GM18861 (cell line): ENCODE measurements at regions not wholly inside any gene's neighbourhood (a gene's known extent, or its start where the extent isn't known, plus 50 kb on each side); places are given as distances from the start of the nearest gene placed in this dataset.
"Not testable (repeated sequence)": the region's sequence is repeated elsewhere in the genome, so short reads cannot be mapped to it uniquely, and the experiment has no call there.

Experiments used
- ATAC-seq: cut with Tn5 transposase; IDR thresholded peaks from one replicate; pipeline ENCODE4 v1.9.1; 2021; ENCODE audit not compliant: unreplicated experiment

GRCh38 chr10:36766415-36766810, 359.0 kb upstream of the ANKRD30A start:
- no peak for ATAC-seq

GRCh38 chr10:36765782-36766414, 359.5 kb upstream of the ANKRD30A start:
- ATAC-seq: no peak

- no peak for ATAC-seq
Measured at GRCh38 chr10:36764823-36765222, 360.6 kb upstream of the ANKRD30A start.

- no peak for ATAC-seq
Measured at GRCh38 chr10:36761121-36761520, 364.3 kb upstream of the ANKRD30A start.

GRCh38 chr10:36759141-36759805, 366.1 kb upstream of the ANKRD30A start:
- ATAC-seq: no peak

- no peak for ATAC-seq
Measured at GRCh38 chr10:36748128-36748871, 377.1 kb upstream of the ANKRD30A start.

GRCh38 chr10:36739884-36740445, 385.4 kb upstream of the ANKRD30A start:
- no peak for ATAC-seq

GRCh38 chr10:36738738-36739431, 386.5 kb upstream of the ANKRD30A start:
- ATAC-seq: no peak

GRCh38 chr10:36736311-36736710, 389.1 kb upstream of the ANKRD30A start:
- no peak for ATAC-seq

GRCh38 chr10:36734590-36734989, 390.8 kb upstream of the ANKRD30A start:
- not testable (repeated sequence) for ATAC-seq

- ATAC-seq: no peak
Measured at GRCh38 chr10:36730316-36730715, 395.1 kb upstream of the ANKRD30A start.

- ATAC-seq: no peak
Measured at GRCh38 chr10:36728626-36729025, 396.8 kb upstream of the ANKRD30A start.

- ATAC-seq: no peak
Measured at GRCh38 chr10:36725581-36726520, 399.5 kb upstream of the ANKRD30A start.

- ATAC-seq: no peak
Measured at GRCh38 chr10:36722777-36723176, 402.6 kb upstream of the ANKRD30A start.

GRCh38 chr10:36721871-36722270, 403.5 kb upstream of the ANKRD30A start:
- no peak for ATAC-seq

GRCh38 chr10:36720895-36721294, 404.5 kb upstream of the ANKRD30A start:
- no peak for ATAC-seq

GRCh38 chr10:36717118-36717517, 408.3 kb upstream of the ANKRD30A start:
- ATAC-seq: no peak

GRCh38 chr10:36716291-36716690, 409.1 kb upstream of the ANKRD30A start:
- ATAC-seq: no peak

- ATAC-seq: no peak
Measured at GRCh38 chr10:36712695-36713094, 412.7 kb upstream of the ANKRD30A start.

- no peak for ATAC-seq
Measured at GRCh38 chr10:36711361-36711760, 414.0 kb upstream of the ANKRD30A start.
